ENCODE measurements at regions not wholly inside any gene's neighbourhood (a gene's known extent, or its start where the extent isn't known, plus 50 kb on each side); places are given as distances from the start of the nearest gene placed in this dataset.

GRCh38 chr4:178671766-178672165 lies 1229.5 kb upstream of the AGA start:
- Histone ChIP-seq H3K36me3 (ENCODE audit: insufficient read depth, low read length) (no peaks in the 10 kb centered on the region), H3K27me3 (ENCODE audit: insufficient read depth, low read length) (no peaks in the 10 kb centered on the region), H3K4me3 (ENCODE audit: low read length) (no peak overlapping the region), H3K9ac (ENCODE audit: low read depth, low read length) (no peak overlapping the region), H3K4me1 (ENCODE audit: insufficient read depth, low read length) (no peaks in the 10 kb centered on the region), H3K9me3 (ENCODE audit: insufficient read depth, low read depth, low read length) (no peaks in the 10 kb centered on the region), H3K27ac (ENCODE audit: low read depth, low read length) (no peak overlapping the region)
- 93% methylated on average over 3 of the region's 4 CpGs for WGBS

GRCh38 chr4:178672512-178672911 lies 1230.3 kb upstream of the AGA start:
- WGBS, result no CpG with 5 or more reads among the region's 1 CpG

GRCh38 chr4:178681871-178682270 lies 1239.6 kb upstream of the AGA start:
- 93% methylated on average over 4 of the region's 4 CpGs for WGBS
- no peak overlapping the region for H3K9ac ChIP-seq (ENCODE audit: low read depth, low read length)
- no peak overlapping the region for H3K27ac ChIP-seq (ENCODE audit: low read depth, low read length)
- no peaks in the 10 kb centered on the region for H3K27me3 ChIP-seq (ENCODE audit: insufficient read depth, low read length)
- H3K4me1 ChIP-seq (ENCODE audit: insufficient read depth, low read length), result no peaks in the 10 kb centered on the region
- H3K36me3 ChIP-seq (ENCODE audit: insufficient read depth, low read length), result no peaks in the 10 kb centered on the region
- H3K4me3 ChIP-seq (ENCODE audit: low read length), result no peak overlapping the region
- no peaks in the 10 kb centered on the region for H3K9me3 ChIP-seq (ENCODE audit: insufficient read depth, low read depth, low read length)

More at GRCh38 chr4:178672512-178672911, 1230.3 kb upstream of the AGA start:
- Histone ChIP-seq H3K36me3 (ENCODE audit: insufficient read depth, low read length) (no peaks in the 10 kb centered on the region), H3K27me3 (ENCODE audit: insufficient read depth, low read length) (no peaks in the 10 kb centered on the region), H3K4me1 (ENCODE audit: insufficient read depth, low read length) (no peaks in the 10 kb centered on the region), H3K9ac (ENCODE audit: low read depth, low read length) (no peak overlapping the region), H3K9me3 (ENCODE audit: insufficient read depth, low read depth, low read length) (no peaks in the 10 kb centered on the region), H3K27ac (ENCODE audit: low read depth, low read length) (no peak overlapping the region), H3K4me3 (ENCODE audit: low read length) (no peak overlapping the region)

- H3K4me1 ChIP-seq (ENCODE audit: insufficient read depth, low read length), result peaks cover 7% of the 10 kb centered on the region; the same call in 1 of the 2 replicates
- no peak overlapping the region for H3K4me3 ChIP-seq (ENCODE audit: low read length)
- H3K9ac ChIP-seq (ENCODE audit: low read depth, low read length), result no peak overlapping the region
- H3K36me3 ChIP-seq (ENCODE audit: insufficient read depth, low read length), result no peaks in the 10 kb centered on the region
- H3K27ac ChIP-seq (ENCODE audit: low read depth, low read length), result no peak overlapping the region
- no peaks in the 10 kb centered on the region; the same call in 1 of the 2 replicates for H3K27me3 ChIP-seq (ENCODE audit: insufficient read depth, low read length)
- H3K9me3 ChIP-seq (ENCODE audit: insufficient read depth, low read depth, low read length), result no peaks in the 10 kb centered on the region
Measured at GRCh38 chr4:178689926-178690325, 1247.7 kb upstream of the AGA start.

- Histone ChIP-seq H3K4me3 (ENCODE audit: low read length) (no peak overlapping the region), H3K27ac (ENCODE audit: low read depth, low read length) (no peak overlapping the region), H3K27me3 (ENCODE audit: insufficient read depth, low read length) (no peaks in the 10 kb centered on the region), H3K9ac (ENCODE audit: low read depth, low read length) (no peak overlapping the region), H3K4me1 (ENCODE audit: insufficient read depth, low read length) (peaks cover 7% of the 10 kb centered on the region; the same call in 1 of the 2 replicates), H3K9me3 (ENCODE audit: insufficient read depth, low read depth, low read length) (no peaks in the 10 kb centered on the region), H3K36me3 (ENCODE audit: insufficient read depth, low read length) (no peaks in the 10 kb centered on the region)
- WGBS, result 100% methylated on average over 1 of the region's 1 CpG
Measured at GRCh38 chr4:178693816-178694215, 1251.6 kb upstream of the AGA start.

- no peak overlapping the region for H3K27ac ChIP-seq (ENCODE audit: low read depth, low read length)
- no peaks in the 10 kb centered on the region for H3K9me3 ChIP-seq (ENCODE audit: insufficient read depth, low read depth, low read length)
- no peak overlapping the region for H3K9ac ChIP-seq (ENCODE audit: low read depth, low read length)
- H3K27me3 ChIP-seq (ENCODE audit: insufficient read depth, low read length), result no peaks in the 10 kb centered on the region
- WGBS, result 85% methylated on average over 2 of the region's 3 CpGs
- no peaks in the 10 kb centered on the region for H3K4me1 ChIP-seq (ENCODE audit: insufficient read depth, low read length)
- no peak overlapping the region for H3K4me3 ChIP-seq (ENCODE audit: low read length)
- H3K36me3 ChIP-seq (ENCODE audit: insufficient read depth, low read length), result no peaks in the 10 kb centered on the region
Measured at GRCh38 chr4:178696515-178696914, 1254.3 kb upstream of the AGA start.

- Histone ChIP-seq H3K4me3 (ENCODE audit: low read length) (no peak overlapping the region), H3K27me3 (ENCODE audit: insufficient read depth, low read length) (no peaks in the 10 kb centered on the region), H3K27ac (ENCODE audit: low read depth, low read length) (no peak overlapping the region), H3K9me3 (ENCODE audit: insufficient read depth, low read depth, low read length) (no peaks in the 10 kb centered on the region), H3K4me1 (ENCODE audit: insufficient read depth, low read length) (no peaks in the 10 kb centered on the region), H3K9ac (ENCODE audit: low read depth, low read length) (no peak overlapping the region), H3K36me3 (ENCODE audit: insufficient read depth, low read length) (no peaks in the 10 kb centered on the region)
- no CpG with 5 or more reads among the region's 1 CpG for WGBS
Measured at GRCh38 chr4:178712486-178712885, 1270.2 kb upstream of the AGA start.

GRCh38 chr4:178738026-178738425 lies 1295.8 kb upstream of the AGA start:
- H3K4me3 ChIP-seq (ENCODE audit: low read length), result no peak overlapping the region
- H3K27ac ChIP-seq (ENCODE audit: low read depth, low read length), result no peak overlapping the region
- H3K27me3 ChIP-seq (ENCODE audit: insufficient read depth, low read length), result no peaks in the 10 kb centered on the region
- H3K9ac ChIP-seq (ENCODE audit: low read depth, low read length), result no peak overlapping the region
- no peaks in the 10 kb centered on the region for H3K4me1 ChIP-seq (ENCODE audit: insufficient read depth, low read length)
- no peaks in the 10 kb centered on the region for H3K9me3 ChIP-seq (ENCODE audit: insufficient read depth, low read depth, low read length)
- H3K36me3 ChIP-seq (ENCODE audit: insufficient read depth, low read length), result no peaks in the 10 kb centered on the region
- 95% methylated on average over 4 of the region's 4 CpGs for WGBS

GRCh38 chr4:178745203-178745602 lies 1303.0 kb upstream of the AGA start:
- Histone ChIP-seq H3K27ac (ENCODE audit: low read depth, low read length) (no peak overlapping the region), H3K9ac (ENCODE audit: low read depth, low read length) (no peak overlapping the region), H3K4me3 (ENCODE audit: low read length) (no peak overlapping the region), H3K36me3 (ENCODE audit: insufficient read depth, low read length) (no peaks in the 10 kb centered on the region), H3K4me1 (ENCODE audit: insufficient read depth, low read length) (no peaks in the 10 kb centered on the region; the same call in 1 of the 2 replicates), H3K27me3 (ENCODE audit: insufficient read depth, low read length) (no peaks in the 10 kb centered on the region), H3K9me3 (ENCODE audit: insufficient read depth, low read depth, low read length) (no peaks in the 10 kb centered on the region)
- WGBS, result 80% methylated on average over 1 of the region's 1 CpG

GRCh38 chr4:178752954-178753525 lies 1310.8 kb upstream of the AGA start:
- Histone ChIP-seq H3K27me3 (ENCODE audit: insufficient read depth, low read length) (peaks cover 3% of the 10 kb centered on the region; the same call in 1 of the 2 replicates), H3K4me1 (ENCODE audit: insufficient read depth, low read length) (peaks cover 21% of the 10 kb centered on the region), H3K4me3 (ENCODE audit: low read length) (no peak overlapping the region), H3K36me3 (ENCODE audit: insufficient read depth, low read length) (no peaks in the 10 kb centered on the region), H3K9ac (ENCODE audit: low read depth, low read length) (no peak overlapping the region), H3K9me3 (ENCODE audit: insufficient read depth, low read depth, low read length) (no peaks in the 10 kb centered on the region), H3K27ac (ENCODE audit: low read depth, low read length) (peak overlapping the region; percentile 44; the same call in 1 of the 2 replicates)
- 8% methylated on average over 2 of the region's 2 CpGs for WGBS

GRCh38 chr4:178778496-178778895 lies 1336.3 kb upstream of the AGA start:
- no peaks in the 10 kb centered on the region for H3K36me3 ChIP-seq (ENCODE audit: insufficient read depth, low read length)
- no peaks in the 10 kb centered on the region for H3K4me1 ChIP-seq (ENCODE audit: insufficient read depth, low read length)
- no peaks in the 10 kb centered on the region for H3K27me3 ChIP-seq (ENCODE audit: insufficient read depth, low read length)
- H3K9ac ChIP-seq (ENCODE audit: low read depth, low read length), result no peak overlapping the region
- H3K9me3 ChIP-seq (ENCODE audit: insufficient read depth, low read depth, low read length), result no peaks in the 10 kb centered on the region
- 92% methylated on average over 6 of the region's 8 CpGs for WGBS
- H3K4me3 ChIP-seq (ENCODE audit: low read length), result no peak overlapping the region
- no peak overlapping the region for H3K27ac ChIP-seq (ENCODE audit: low read depth, low read length)

- H3K27me3 ChIP-seq (ENCODE audit: insufficient read depth, low read length), result no peaks in the 10 kb centered on the region
- 100% methylated on average over 1 of the region's 1 CpG for WGBS
- no peaks in the 10 kb centered on the region for H3K9me3 ChIP-seq (ENCODE audit: insufficient read depth, low read depth, low read length)
- H3K4me3 ChIP-seq (ENCODE audit: low read length), result no peak overlapping the region
- H3K36me3 ChIP-seq (ENCODE audit: insufficient read depth, low read length), result no peaks in the 10 kb centered on the region
- no peaks in the 10 kb centered on the region for H3K4me1 ChIP-seq (ENCODE audit: insufficient read depth, low read length)
- no peak overlapping the region for H3K9ac ChIP-seq (ENCODE audit: low read depth, low read length)
- H3K27ac ChIP-seq (ENCODE audit: low read depth, low read length), result no peak overlapping the region
Measured at GRCh38 chr4:178781779-178782178, 1339.5 kb upstream of the AGA start.

Measured in HUES64 (cell line).